ENCODE measurements at regions not wholly inside any gene's neighbourhood (a gene's known extent, or its start where the extent isn't known, plus 50 kb on each side); places are given as distances from the start of the nearest gene placed in this dataset.

GRCh38 chr2:201970786-201971108, 62.9 kb upstream of the FZD7 start:
- TF ChIP-seq GATA2 (IDR thresholded peaks at IDR 0.05; ENCODE audit: low read depth, low read length), result no peak
- TF ChIP-seq GATA3 (IDR thresholded peaks at IDR 0.05; ENCODE audit: low read depth, low read length), result no peak

All from SH-SY5Y (cell line).